HL-60 (cell line): ENCODE measurements at regions not wholly inside any gene's neighbourhood (a gene's known extent, or its start where the extent isn't known, plus 50 kb on each side); places are given as distances from the start of the nearest gene placed in this dataset.

Experiments
- POLR2AphosphoS5 ChIP-seq: IDR thresholded peaks from 2 replicates; pipeline ENCODE4 v1.6.1; 2012; ENCODE audit warnings: low read depth
- SPI1 ChIP-seq: IDR thresholded peaks from 2 replicates; pipeline ENCODE4 v1.6.1; 2012; ENCODE audit warnings: low read depth, mild to moderate bottlenecking, borderline replicate concordance
- TF ChIP-seq, protein P1 (sequence below): IDR thresholded peaks from one replicate; pipeline ENCODE4 v1.5.1; 2011; ENCODE audit warnings: low read length, control low read depth, inconsistent platforms; ENCODE audit not compliant: insufficient read depth
- TF ChIP-seq, protein P2 (sequence below): IDR thresholded peaks from 2 replicates; pipeline ENCODE4 v1.6.1; 2012; ENCODE audit warnings: low read depth; ENCODE audit not compliant: insufficient replicate concordance

GRCh38 chr10:107232013-107232412 lies 67.5 kb upstream of the SORCS1 start:
- no peak for TF ChIP-seq SPI1
- TF ChIP-seq, protein P1, sequence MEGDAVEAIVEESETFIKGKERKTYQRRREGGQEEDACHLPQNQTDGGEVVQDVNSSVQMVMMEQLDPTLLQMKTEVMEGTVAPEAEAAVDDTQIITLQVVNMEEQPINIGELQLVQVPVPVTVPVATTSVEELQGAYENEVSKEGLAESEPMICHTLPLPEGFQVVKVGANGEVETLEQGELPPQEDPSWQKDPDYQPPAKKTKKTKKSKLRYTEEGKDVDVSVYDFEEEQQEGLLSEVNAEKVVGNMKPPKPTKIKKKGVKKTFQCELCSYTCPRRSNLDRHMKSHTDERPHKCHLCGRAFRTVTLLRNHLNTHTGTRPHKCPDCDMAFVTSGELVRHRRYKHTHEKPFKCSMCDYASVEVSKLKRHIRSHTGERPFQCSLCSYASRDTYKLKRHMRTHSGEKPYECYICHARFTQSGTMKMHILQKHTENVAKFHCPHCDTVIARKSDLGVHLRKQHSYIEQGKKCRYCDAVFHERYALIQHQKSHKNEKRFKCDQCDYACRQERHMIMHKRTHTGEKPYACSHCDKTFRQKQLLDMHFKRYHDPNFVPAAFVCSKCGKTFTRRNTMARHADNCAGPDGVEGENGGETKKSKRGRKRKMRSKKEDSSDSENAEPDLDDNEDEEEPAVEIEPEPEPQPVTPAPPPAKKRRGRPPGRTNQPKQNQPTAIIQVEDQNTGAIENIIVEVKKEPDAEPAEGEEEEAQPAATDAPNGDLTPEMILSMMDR = no peak
- TF ChIP-seq POLR2AphosphoS5 = no peak
- TF ChIP-seq, protein P2, sequence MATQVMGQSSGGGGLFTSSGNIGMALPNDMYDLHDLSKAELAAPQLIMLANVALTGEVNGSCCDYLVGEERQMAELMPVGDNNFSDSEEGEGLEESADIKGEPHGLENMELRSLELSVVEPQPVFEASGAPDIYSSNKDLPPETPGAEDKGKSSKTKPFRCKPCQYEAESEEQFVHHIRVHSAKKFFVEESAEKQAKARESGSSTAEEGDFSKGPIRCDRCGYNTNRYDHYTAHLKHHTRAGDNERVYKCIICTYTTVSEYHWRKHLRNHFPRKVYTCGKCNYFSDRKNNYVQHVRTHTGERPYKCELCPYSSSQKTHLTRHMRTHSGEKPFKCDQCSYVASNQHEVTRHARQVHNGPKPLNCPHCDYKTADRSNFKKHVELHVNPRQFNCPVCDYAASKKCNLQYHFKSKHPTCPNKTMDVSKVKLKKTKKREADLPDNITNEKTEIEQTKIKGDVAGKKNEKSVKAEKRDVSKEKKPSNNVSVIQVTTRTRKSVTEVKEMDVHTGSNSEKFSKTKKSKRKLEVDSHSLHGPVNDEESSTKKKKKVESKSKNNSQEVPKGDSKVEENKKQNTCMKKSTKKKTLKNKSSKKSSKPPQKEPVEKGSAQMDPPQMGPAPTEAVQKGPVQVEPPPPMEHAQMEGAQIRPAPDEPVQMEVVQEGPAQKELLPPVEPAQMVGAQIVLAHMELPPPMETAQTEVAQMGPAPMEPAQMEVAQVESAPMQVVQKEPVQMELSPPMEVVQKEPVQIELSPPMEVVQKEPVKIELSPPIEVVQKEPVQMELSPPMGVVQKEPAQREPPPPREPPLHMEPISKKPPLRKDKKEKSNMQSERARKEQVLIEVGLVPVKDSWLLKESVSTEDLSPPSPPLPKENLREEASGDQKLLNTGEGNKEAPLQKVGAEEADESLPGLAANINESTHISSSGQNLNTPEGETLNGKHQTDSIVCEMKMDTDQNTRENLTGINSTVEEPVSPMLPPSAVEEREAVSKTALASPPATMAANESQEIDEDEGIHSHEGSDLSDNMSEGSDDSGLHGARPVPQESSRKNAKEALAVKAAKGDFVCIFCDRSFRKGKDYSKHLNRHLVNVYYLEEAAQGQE = no peak
